ENCODE measurements at regions not wholly inside any gene's neighbourhood (a gene's known extent, or its start where the extent isn't known, plus 50 kb on each side); places are given as distances from the start of the nearest gene placed in this dataset.

GRCh38 chr15:69724333-69724732, 271.7 kb downstream of the RPLP1 start:
- no peak overlapping the region for H3K27ac ChIP-seq
- TF ChIP-seq CTCF (IDR thresholded peaks at IDR 0.05) = no peak
- no peak for TF ChIP-seq EP300 (IDR thresholded peaks at IDR 0.05)
- TF ChIP-seq POLR2A (IDR thresholded peaks at IDR 0.05) = no peak
- TF ChIP-seq POLR2AphosphoS5 (IDR thresholded peaks at IDR 0.05) = no peak
- no peaks in the 10 kb centered on the region for H3K36me3 ChIP-seq
- WGBS, 2 donors = 94 to 96% methylated on average over 3 of the region's 3 CpGs
- H3K27me3 ChIP-seq = no peaks in the 10 kb centered on the region
- no peaks in the 10 kb centered on the region for H3K9me3 ChIP-seq
- H3K4me3 ChIP-seq = no peak overlapping the region
- intact Hi-C loops (cut with DNase I) = loop anchor here (5.0 kb wide), 1 partner anchor 763 kb away; no protein-coding TSS in a partner anchor
- H3K4me1 ChIP-seq = peaks cover 0 to 12% (median 11%) of the 10 kb centered on the region in 4 donors
- DNase-seq = no peak

- TF ChIP-seq CTCF (IDR thresholded peaks at IDR 0.05) (no peak), EP300 (IDR thresholded peaks at IDR 0.05) (no peak)
- Histone ChIP-seq H3K36me3 (no peaks in the 10 kb centered on the region), H3K27ac (no peak overlapping the region), H3K27me3 (no peaks in the 10 kb centered on the region), H3K4me3 (no peak overlapping the region), H3K4me1 (peaks cover 0 to 11% (median 8%) of the 10 kb centered on the region in 4 donors), H3K9me3 (no peaks in the 10 kb centered on the region)
- WGBS, 2 donors = 81 to 86% methylated on average over 4 of the region's 4 CpGs
- intact Hi-C loops (cut with DNase I) = no loop called here
- DNase-seq = no peak
These were observed 272.7 kb downstream of the RPLP1 start for GRCh38 chr15:69725275-69725674.

GRCh38 chr15:69725957-69726356, 273.3 kb downstream of the RPLP1 start:
- TF ChIP-seq POLR2A (IDR thresholded peaks at IDR 0.05) = no peak
- TF ChIP-seq EP300 (IDR thresholded peaks at IDR 0.05) = no peak
- no peak for TF ChIP-seq CTCF (IDR thresholded peaks at IDR 0.05)
- TF ChIP-seq POLR2AphosphoS5 (IDR thresholded peaks at IDR 0.05) = no peak
- Histone ChIP-seq H3K27ac (no peak overlapping the region), H3K9me3 (no peaks in the 10 kb centered on the region), H3K36me3 (no peaks in the 10 kb centered on the region), H3K4me3 (no peak overlapping the region), H3K27me3 (no peaks in the 10 kb centered on the region), H3K4me1 (peaks cover 0 to 11% (median 8%) of the 10 kb centered on the region in 4 donors)
- WGBS, 2 donors = 74 to 88% methylated on average over 2 of the region's 2 CpGs
- DNase-seq = no peak
- intact Hi-C loops (cut with DNase I) = no loop called here

GRCh38 chr15:69727121-69727924, 274.7 kb downstream of the RPLP1 start:
- no peak overlapping the region for H3K4me3 ChIP-seq
- no peak for DNase-seq
- peaks cover 0 to 11% (median 8%) of the 10 kb centered on the region in 4 donors for H3K4me1 ChIP-seq
- no peaks in the 10 kb centered on the region for H3K36me3 ChIP-seq
- intact Hi-C loops (cut with DNase I) = no loop called here
- WGBS, 2 donors = 87 to 88% methylated on average over 8 of the region's 8 CpGs
- no peak overlapping the region for H3K27ac ChIP-seq
- no peaks in the 10 kb centered on the region for H3K27me3 ChIP-seq
- no peaks in the 10 kb centered on the region for H3K9me3 ChIP-seq
- TF ChIP-seq POLR2AphosphoS5 (IDR thresholded peaks at IDR 0.05) (no peak), EP300 (IDR thresholded peaks at IDR 0.05) (no peak), CTCF (IDR thresholded peaks at IDR 0.05) (no peak), POLR2A (IDR thresholded peaks at IDR 0.05) (no peak)

All from sigmoid colon (tissue), 6 donors.